ENCODE measurements at regions not wholly inside any gene's neighbourhood (a gene's known extent, or its start where the extent isn't known, plus 50 kb on each side); places are given as distances from the start of the nearest gene placed in this dataset.

DNA sequence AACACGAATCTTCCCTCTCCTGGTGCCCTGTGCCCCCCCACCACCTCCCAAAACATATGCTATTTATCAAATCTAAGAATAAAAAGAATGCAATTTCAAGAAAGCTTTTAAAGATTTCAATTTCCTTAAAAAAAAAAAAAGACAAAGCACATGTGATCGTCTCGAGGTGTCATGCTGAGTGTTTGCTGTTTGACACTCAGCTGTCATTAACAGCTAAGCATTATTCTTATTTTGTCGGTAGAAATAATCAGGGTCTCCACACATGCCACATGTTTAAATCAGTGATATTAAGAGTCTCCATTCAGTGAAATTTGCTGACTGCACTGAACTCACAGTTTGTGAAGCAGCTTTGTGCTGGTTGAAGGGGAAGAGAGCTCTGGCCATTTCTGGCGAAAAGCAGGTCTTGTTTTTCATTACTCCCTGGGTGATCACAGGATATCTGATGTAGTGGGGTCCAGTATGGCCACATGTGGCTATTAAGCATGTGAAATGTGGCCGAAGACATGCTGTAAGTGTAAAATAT lies 281.8 kb downstream of the SATB1 start:
- Mint-ChIP-seq H3K9me3 (ENCODE audit: insufficient read depth) (no peaks in the 10 kb centered on the region), H3K27ac (no peak overlapping the region), H3K27me3 (no peaks in the 10 kb centered on the region), H3K4me1 (no peaks in the 10 kb centered on the region), H3K4me3 (no peak overlapping the region)
- no peaks in the 10 kb centered on the region for H3K9me3 ChIP-seq (ENCODE audit: control extremely low read depth in 1 of 3, control insufficient read depth in 2 of 3, insufficient read depth in 1 of 3, low read length in 2 of 3)
- H3K79me2 ChIP-seq (ENCODE audit: control insufficient read depth, insufficient read depth, low read length) = no peaks in the 10 kb centered on the region
- no peak overlapping the region for H3K27ac ChIP-seq (ENCODE audit: low read length in 2 of 2)
- ATAC-seq (ENCODE audit: low read depth) (no peak), DNase-seq (no peak)
- H3K4me1 ChIP-seq (ENCODE audit: control insufficient read depth in 2 of 2, insufficient read depth in 2 of 2, low read length in 2 of 2) = no peaks in the 10 kb centered on the region
- H4K20me1 ChIP-seq (ENCODE audit: control insufficient read depth, insufficient read depth, low read length, poor library complexity, severe bottlenecking) = no peaks in the 10 kb centered on the region
- H3K36me3 ChIP-seq (replicated peaks in 1 of 2; ENCODE audit: control extremely low read depth in 1 of 2, control insufficient read depth in 1 of 2, extremely low read depth in 1 of 2, insufficient read depth in 2 of 2, low read length in 1 of 2) = no peaks in the 10 kb centered on the region
- H3K4me3 ChIP-seq (ENCODE audit: control extremely low read depth in 1 of 5, extremely low read depth in 1 of 5, insufficient read depth in 1 of 5, low read depth in 2 of 5, low read length in 4 of 5) = no peak overlapping the region
- CTCF ChIA-PET = no interaction called here
- H2AFZ ChIP-seq (ENCODE audit: insufficient read depth, low read depth, low read length, poor library complexity, severe bottlenecking) = no peak overlapping the region
- H3K9ac ChIP-seq (ENCODE audit: low read length) = no peak overlapping the region
- intact Hi-C loops (cut with micrococcal nuclease) = no loop called here
- POLR2A ChIA-PET = no interaction called here
- H3K4me2 ChIP-seq (replicated peaks; ENCODE audit: low read depth, low read length, poor library complexity, severe bottlenecking) = no peak overlapping the region
- no peaks in the 10 kb centered on the region for H3K27me3 ChIP-seq (replicated peaks in 1 of 4; ENCODE audit: control extremely low read depth in 1 of 4, control insufficient read depth in 3 of 4, insufficient read depth in 4 of 4, low read length in 3 of 4)
- TF ChIP-seq, protein P1, sequence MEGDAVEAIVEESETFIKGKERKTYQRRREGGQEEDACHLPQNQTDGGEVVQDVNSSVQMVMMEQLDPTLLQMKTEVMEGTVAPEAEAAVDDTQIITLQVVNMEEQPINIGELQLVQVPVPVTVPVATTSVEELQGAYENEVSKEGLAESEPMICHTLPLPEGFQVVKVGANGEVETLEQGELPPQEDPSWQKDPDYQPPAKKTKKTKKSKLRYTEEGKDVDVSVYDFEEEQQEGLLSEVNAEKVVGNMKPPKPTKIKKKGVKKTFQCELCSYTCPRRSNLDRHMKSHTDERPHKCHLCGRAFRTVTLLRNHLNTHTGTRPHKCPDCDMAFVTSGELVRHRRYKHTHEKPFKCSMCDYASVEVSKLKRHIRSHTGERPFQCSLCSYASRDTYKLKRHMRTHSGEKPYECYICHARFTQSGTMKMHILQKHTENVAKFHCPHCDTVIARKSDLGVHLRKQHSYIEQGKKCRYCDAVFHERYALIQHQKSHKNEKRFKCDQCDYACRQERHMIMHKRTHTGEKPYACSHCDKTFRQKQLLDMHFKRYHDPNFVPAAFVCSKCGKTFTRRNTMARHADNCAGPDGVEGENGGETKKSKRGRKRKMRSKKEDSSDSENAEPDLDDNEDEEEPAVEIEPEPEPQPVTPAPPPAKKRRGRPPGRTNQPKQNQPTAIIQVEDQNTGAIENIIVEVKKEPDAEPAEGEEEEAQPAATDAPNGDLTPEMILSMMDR (IDR thresholded peaks at IDR 0.05) = no peak
- TF ChIP-seq EZH2 (IDR thresholded peaks at IDR 0.05; ENCODE audit: borderline replicate concordance, insufficient read depth, low read depth, low read length, poor library complexity, severe bottlenecking) = no peak
- WGBS (ENCODE audit: insufficient coverage) = 86% methylated on average over 1 of the region's 6 CpGs

- Histone ChIP-seq H3K9me3 (ENCODE audit: control extremely low read depth in 1 of 3, control insufficient read depth in 2 of 3, insufficient read depth in 1 of 3, low read length in 2 of 3) (no peaks in the 10 kb centered on the region), H3K4me1 (ENCODE audit: control insufficient read depth in 2 of 2, insufficient read depth in 2 of 2, low read length in 2 of 2) (no peaks in the 10 kb centered on the region), H3K9ac (ENCODE audit: low read length) (no peak overlapping the region), H3K36me3 (replicated peaks in 1 of 2; ENCODE audit: control extremely low read depth in 1 of 2, control insufficient read depth in 1 of 2, extremely low read depth in 1 of 2, insufficient read depth in 2 of 2, low read length in 1 of 2) (no peaks in the 10 kb centered on the region), H3K4me2 (replicated peaks; ENCODE audit: low read depth, low read length, poor library complexity, severe bottlenecking) (no peak overlapping the region), H3K27ac (ENCODE audit: low read length in 2 of 2) (no peak overlapping the region), H3K79me2 (ENCODE audit: control insufficient read depth, insufficient read depth, low read length) (no peaks in the 10 kb centered on the region), H3K27me3 (replicated peaks in 1 of 4; ENCODE audit: control extremely low read depth in 1 of 4, control insufficient read depth in 3 of 4, insufficient read depth in 4 of 4, low read length in 3 of 4) (no peaks in the 10 kb centered on the region), H4K20me1 (ENCODE audit: control insufficient read depth, insufficient read depth, low read length, poor library complexity, severe bottlenecking) (no peaks in the 10 kb centered on the region), H2AFZ (ENCODE audit: insufficient read depth, low read depth, low read length, poor library complexity, severe bottlenecking) (no peak overlapping the region), H3K4me3 (ENCODE audit: control extremely low read depth in 1 of 5, extremely low read depth in 1 of 5, insufficient read depth in 1 of 5, low read depth in 2 of 5, low read length in 4 of 5) (no peak overlapping the region)
- Mint-ChIP-seq H3K9me3 (ENCODE audit: insufficient read depth) (peaks cover 2% of the 10 kb centered on the region), H3K4me3 (no peak overlapping the region), H3K4me1 (no peaks in the 10 kb centered on the region), H3K27me3 (no peaks in the 10 kb centered on the region), H3K27ac (no peak overlapping the region)
- ChIA-PET POLR2A (no interaction called here), CTCF (interaction anchor here (2.0 kb wide), 1 partner anchor 10 kb away, joined by 4 read pairs; no protein-coding TSS in a partner anchor)
- ATAC-seq (ENCODE audit: low read depth) (no peak), DNase-seq (no peak)
- WGBS (ENCODE audit: insufficient coverage) = no CpG with 5 or more reads among the region's 2 CpGs
- TF ChIP-seq EZH2 (IDR thresholded peaks at IDR 0.05; ENCODE audit: borderline replicate concordance, insufficient read depth, low read depth, low read length, poor library complexity, severe bottlenecking) = no peak
- TF ChIP-seq, protein P1 (IDR thresholded peaks at IDR 0.05) = no peak
- intact Hi-C loops (cut with micrococcal nuclease) = no loop called here
Measured at GRCh38 chr3:18137958-18138357, 287.2 kb downstream of the SATB1 start.

Data from B cell (primary cell).